ENCODE measurements at regions not wholly inside any gene's neighbourhood (a gene's known extent, or its start where the extent isn't known, plus 50 kb on each side); places are given as distances from the start of the nearest gene placed in this dataset.

GRCh38 chr2:219911541-219911940 is 284.1 kb downstream of the SLC4A3 start:
- CTCF ChIA-PET, result interaction anchor here (1.2 kb wide), 1 partner anchor 9 kb away, joined by 3 read pairs; no protein-coding TSS in a partner anchor
- DNase-seq (ENCODE audit: extremely low spot score), result no peak

GRCh38 chr2:219912491-219912921 is 285.1 kb downstream of the SLC4A3 start:
- POLR2A ChIA-PET, result no interaction called here
- no peak for TF ChIP-seq CTCF (IDR thresholded peaks at IDR 0.05; ENCODE audit: control extremely low read depth, extremely low read depth, low read depth, missing control alignments)
- CTCF ChIA-PET, result interaction anchor here (1.2 kb wide), 1 partner anchor 8 kb away, joined by 3 read pairs; no protein-coding TSS in a partner anchor
- DNase-seq (ENCODE audit: extremely low spot score), result no peak

More at GRCh38 chr2:219911541-219911940, 284.1 kb downstream of the SLC4A3 start:
- no peak for TF ChIP-seq CTCF (IDR thresholded peaks at IDR 0.05; ENCODE audit: control extremely low read depth, extremely low read depth, low read depth, missing control alignments)
- POLR2A ChIA-PET, result no interaction called here

GRCh38 chr2:219914577-219914976 is 287.1 kb downstream of the SLC4A3 start:
- no peak for DNase-seq (ENCODE audit: extremely low spot score)
- CTCF ChIA-PET, result interaction anchor here (1.7 kb wide), 1 partner anchor 9 kb away, joined by 6 read pairs; no protein-coding TSS in a partner anchor
- TF ChIP-seq CTCF (IDR thresholded peaks at IDR 0.05; ENCODE audit: control extremely low read depth, extremely low read depth, low read depth, missing control alignments), result no peak
- POLR2A ChIA-PET, result no interaction called here

GRCh38 chr2:219916281-219916680 is 288.9 kb downstream of the SLC4A3 start:
- CTCF ChIA-PET, result no interaction called here

GRCh38 chr2:219916726-219917440 is 289.5 kb downstream of the SLC4A3 start:
- no peak for TF ChIP-seq CTCF (IDR thresholded peaks at IDR 0.05; ENCODE audit: control extremely low read depth, extremely low read depth, low read depth, missing control alignments)
- POLR2A ChIA-PET, result no interaction called here
- DNase-seq (ENCODE audit: extremely low spot score), result no peak
- CTCF ChIA-PET, result interaction anchor here (0.9 to 1.8 kb wide), 2 partner anchors 9 to 13 kb away, joined by 4 read pairs; no protein-coding TSS in a partner anchor

More at GRCh38 chr2:219916281-219916680, 288.9 kb downstream of the SLC4A3 start:
- TF ChIP-seq CTCF (IDR thresholded peaks at IDR 0.05; ENCODE audit: control extremely low read depth, extremely low read depth, low read depth, missing control alignments), result no peak
- DNase-seq (ENCODE audit: extremely low spot score), result no peak
- POLR2A ChIA-PET, result no interaction called here

GRCh38 chr2:219918254-219918653 is 290.8 kb downstream of the SLC4A3 start:
- ChIA-PET CTCF (interaction anchor here (1.1 to 1.8 kb wide), 3 partner anchors 8 to 14 kb away, joined by 3 to 4 read pairs (median 4); no protein-coding TSS in a partner anchor), POLR2A (no interaction called here)
- no peak for TF ChIP-seq CTCF (IDR thresholded peaks at IDR 0.05; ENCODE audit: control extremely low read depth, extremely low read depth, low read depth, missing control alignments)
- no peak for DNase-seq (ENCODE audit: extremely low spot score)

All from GM10248 (cell line).